Right lung (tissue), 2 donors: ENCODE measurements at regions not wholly inside any gene's neighbourhood (a gene's known extent, or its start where the extent isn't known, plus 50 kb on each side); places are given as distances from the start of the nearest gene placed in this dataset.

Experiments used
- DNase-seq, 2 donors: peaks; one replicate each; pipeline ENCODE4 v3.0.0-alpha.2; 2013

DNA sequence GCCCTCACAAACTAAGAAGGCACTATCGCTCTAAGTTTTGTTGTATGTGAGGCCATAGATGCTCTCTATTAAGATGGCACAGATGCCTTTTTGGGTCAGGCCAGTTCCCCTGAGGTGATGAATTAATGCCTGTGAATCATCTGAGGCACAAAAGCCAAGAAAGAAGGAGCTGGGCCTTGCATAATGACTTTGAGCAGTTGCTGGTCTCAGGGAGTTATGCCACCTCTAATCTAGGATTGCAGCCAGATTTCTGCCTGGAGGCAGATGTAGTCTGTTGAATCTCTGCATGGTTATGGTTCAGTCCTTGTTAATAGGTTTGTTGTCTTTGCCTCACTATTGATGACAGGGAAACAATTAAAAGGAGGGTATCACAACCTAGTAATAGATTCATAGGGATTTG is 168.1 kb upstream of the CHRM3 start:
- DNase-seq = no peak

GRCh38 chr1:239212811-239213220 is 173.6 kb upstream of the CHRM3 start:
- DNase-seq = no peak

DNA sequence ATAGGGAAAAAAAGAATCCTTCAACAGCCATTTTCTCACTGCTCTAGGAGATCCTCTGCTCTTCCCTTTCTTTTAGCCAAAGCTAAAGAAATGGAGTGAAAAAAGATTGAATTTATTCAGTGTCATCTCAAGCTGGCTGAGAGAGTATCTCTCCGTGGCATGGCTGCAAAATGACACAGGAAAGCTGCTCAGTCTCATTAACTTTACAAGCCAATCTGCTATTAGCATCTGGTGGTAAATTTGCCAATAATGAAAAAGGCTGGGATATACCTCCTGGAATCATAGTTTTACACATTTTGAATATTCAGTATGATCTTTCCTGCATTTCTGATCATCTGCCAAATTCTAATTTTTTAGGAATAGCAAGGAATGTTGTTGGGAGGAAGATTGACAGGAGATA is 176.8 kb upstream of the CHRM3 start:
- DNase-seq = no peak

DNA sequence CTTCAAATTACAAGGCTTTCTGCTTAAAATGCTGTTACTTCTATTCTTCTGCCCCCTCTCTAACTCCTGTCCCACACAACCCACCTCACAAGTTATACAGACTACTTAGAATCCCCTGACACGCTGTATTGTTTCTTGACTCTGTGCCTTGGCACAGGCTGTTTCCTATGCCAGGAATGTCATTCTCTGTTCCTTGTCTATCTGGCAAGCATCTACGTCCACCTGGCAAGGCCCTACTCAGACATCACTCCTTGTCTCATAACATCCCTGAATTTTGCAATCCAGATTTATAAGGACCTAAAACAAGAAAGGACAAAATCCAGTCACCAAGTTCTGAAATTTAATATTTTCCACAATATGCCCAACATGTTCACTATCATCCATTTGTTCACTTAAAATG is 182.0 kb upstream of the CHRM3 start:
- DNase-seq = no peak

DNA sequence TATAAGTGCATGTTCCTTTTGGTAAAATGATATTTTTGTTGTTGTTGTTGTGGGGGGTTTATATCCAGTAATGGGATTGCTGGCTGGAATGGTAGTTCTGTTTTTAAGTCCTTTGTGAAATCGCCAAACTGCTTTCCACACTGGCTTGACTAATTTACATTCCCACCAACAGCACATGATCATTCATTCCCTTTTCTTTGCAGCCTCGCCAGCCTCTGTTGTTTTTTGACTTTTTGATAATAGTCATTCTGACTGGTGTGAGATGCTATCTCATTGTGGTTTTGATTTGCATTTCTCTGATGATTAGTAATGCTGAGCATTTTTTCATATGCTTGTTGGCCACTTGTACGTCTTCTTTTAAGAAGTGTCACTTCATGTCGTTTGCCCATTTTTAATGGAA is 188.5 kb upstream of the CHRM3 start:
- no peak for DNase-seq

DNA sequence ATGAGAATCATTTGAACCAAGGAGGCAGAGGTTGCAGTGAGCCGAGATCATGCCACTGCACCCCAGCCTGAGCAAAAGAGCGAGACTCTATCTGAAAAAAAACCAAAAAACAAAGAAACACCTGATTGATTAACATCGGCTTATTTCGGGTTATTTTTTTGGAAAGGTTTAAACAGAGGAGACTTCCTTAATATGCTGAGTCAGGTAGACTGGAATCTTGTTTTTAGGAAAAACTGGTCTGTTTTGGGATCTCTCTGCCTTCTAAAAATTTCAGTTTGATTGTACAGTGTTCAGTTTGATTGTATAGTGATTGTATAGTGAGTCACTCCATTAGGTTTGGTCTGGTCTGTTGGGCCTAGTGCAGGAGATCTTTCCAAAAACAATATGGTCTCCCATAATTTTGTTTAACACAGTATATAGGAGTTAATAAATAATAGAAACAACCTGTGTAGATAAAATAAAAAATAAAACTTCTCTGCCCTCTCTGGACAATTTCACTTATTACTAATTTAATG is 196.3 kb upstream of the CHRM3 start:
- DNase-seq = no peak

DNA sequence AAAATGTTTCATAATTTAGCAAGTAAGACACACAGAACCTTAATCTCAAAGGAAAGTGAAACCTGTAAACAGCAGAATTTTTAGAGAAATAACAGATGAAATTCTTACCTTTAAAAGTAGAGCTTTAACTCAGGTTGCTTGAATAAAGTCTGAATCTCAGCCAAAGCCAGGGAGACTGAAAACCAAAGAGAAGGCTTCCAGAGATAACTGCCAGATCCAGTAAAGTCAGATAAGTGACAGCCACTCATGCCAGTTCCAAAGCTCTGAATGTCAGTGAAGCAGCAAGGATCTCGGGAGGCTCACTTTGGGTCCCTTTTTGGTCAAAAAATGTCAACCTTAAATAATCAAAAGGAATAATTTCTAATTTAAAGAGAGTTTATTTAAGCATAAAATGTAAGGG is 199.9 kb upstream of the CHRM3 start:
- no peak for DNase-seq

- no peak for DNase-seq
Measured at GRCh38 chr1:239185245-239185619, 201.1 kb upstream of the CHRM3 start.

- DNase-seq = no peak
Measured at GRCh38 chr1:239184561-239185244, 201.7 kb upstream of the CHRM3 start.

GRCh38 chr1:239178961-239179360 is 207.4 kb upstream of the CHRM3 start:
- DNase-seq = no peak

DNA sequence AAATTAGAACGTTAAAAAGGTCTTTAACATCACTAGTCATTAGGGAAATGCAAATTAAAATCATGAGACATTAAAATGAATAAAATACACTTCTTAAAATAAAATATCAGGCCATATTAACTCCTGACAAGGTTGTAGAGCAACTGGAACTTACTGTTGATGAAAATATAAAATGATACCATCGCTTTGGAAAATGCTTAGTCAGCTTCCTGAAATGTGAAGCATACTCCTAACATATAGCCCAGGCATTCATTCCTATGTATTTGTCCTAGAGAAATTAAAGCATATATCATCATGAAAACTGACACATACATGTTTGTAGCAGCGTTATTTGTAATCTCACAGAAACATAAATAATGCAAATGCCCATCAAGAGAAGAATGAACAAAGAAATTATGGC is 211.5 kb upstream of the CHRM3 start:
- no peak for DNase-seq

DNA sequence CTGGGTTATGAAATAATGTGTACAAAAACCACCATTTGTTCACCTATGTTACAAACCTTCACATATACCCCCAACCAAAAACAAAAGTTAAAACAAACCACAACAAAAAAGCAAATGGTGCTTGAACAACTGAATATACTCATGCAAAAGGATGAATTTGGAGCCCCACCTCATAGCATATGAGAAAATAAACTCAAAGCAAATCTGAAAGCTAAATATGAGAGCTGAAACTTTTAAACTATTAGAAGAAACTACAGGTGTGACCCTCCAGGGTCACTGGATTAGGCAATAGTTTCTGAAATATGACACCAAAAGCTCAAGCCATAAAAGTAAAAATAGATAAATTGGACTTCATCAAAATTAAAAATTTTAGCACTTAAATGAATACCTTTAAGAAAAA is 215.5 kb upstream of the CHRM3 start:
- DNase-seq = no peak

- DNase-seq = no peak
Measured at GRCh38 chr1:239169276-239169675, 217.1 kb upstream of the CHRM3 start.

DNA sequence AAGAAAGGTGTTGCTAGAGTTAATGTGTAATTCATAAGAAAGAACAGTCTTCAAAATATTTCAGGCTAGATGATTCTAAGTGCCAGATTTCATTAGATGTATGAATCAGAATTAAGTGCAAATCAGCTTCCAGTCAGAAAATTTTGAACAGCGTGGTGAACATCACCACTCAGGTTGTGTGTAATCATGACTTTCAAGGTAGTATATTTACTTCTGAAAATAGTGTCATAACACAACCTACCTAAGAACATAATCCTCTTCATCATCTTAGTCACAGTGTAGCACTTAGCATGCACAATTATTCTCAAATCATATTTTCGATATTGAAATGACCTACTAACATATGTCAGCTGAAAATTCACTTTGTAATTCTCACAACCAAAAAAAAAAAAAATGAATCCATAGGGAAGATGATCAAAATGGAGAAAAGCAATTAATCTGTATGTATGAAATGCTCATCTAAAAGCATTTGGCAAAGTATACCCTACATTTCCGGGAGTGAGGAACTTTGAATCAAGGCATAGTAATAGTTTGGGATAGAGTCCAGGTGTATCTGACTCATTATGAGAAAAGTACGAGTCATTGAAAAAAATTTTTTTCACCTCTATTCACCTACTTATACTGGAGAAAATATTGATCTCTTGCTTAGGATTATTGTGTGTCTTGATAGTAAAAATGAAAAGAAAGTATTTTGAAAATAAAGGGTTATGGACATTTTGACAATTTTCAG is 221.8 kb upstream of the CHRM3 start:
- DNase-seq = no peak

- no peak for DNase-seq
Measured at GRCh38 chr1:239155466-239156091, 230.8 kb upstream of the CHRM3 start.

- DNase-seq = no peak
Measured at GRCh38 chr1:239151937-239152336, 234.4 kb upstream of the CHRM3 start.

DNA sequence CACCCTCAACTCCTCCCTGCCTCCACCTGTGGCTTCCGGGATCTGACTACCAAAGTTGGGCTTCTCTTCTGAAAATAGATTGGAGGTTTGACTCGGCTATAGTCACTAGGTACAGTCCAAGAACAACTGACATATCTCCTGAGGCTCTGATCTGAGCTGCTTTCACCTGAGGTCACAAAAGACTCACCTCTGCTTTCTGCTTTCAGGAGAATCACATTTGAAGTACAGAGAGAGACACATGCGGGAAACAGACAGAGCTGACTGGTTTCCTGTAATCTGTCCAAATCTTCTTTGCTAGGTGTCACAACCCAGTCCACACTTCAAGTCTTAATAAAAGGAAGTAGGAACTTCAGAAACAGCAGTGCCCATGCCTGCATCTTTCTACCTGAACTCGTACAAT is 245.4 kb upstream of the CHRM3 start:
- no peak for DNase-seq

- peak in 1 of 2 donors; percentile 1 for DNase-seq
Measured at GRCh38 chr1:239139801-239140200, 246.6 kb upstream of the CHRM3 start.

GRCh38 chr1:239128541-239128940 is 257.8 kb upstream of the CHRM3 start:
- DNase-seq = no peak

DNA sequence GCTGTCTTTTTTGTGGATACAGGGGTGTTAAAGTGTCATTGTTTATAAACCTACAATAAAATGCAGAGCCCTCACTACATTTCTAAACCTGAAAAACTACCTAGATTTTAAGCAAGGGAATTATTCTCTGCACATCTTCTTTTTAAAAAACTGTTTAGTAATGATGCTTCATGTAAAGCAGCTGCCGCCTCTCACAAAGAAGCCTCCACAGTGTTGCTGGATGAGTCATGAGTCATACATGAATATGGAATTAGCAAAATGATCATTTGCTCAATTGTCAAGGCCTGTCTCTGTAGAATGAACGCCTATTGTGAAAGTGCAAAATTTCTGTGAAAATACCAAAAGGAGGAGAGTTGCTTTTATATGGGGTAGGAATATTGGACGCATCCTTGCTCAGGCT is 259.5 kb upstream of the CHRM3 start:
- DNase-seq = no peak

GRCh38 chr1:239125893-239126292 is 260.5 kb upstream of the CHRM3 start:
- no peak for DNase-seq

DNA sequence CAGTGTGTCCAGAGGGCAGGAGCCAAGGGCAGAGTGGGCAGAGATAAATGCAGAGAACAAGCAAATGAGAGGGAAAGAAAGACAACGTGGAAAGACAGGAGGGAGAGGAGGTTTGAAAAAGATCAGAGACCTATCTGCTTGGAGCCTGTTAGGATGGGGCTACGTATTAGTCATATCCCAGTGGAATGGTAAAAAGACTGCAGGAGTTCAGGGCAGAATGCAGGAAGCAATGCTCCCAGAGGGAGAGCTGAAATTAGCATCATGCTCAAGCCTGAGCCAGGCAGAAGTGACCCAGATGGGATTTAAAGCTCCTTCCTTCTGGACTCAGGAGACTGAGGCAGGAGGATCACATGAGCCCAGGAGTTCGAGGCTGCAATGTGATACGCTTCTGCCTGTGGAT is 261.3 kb upstream of the CHRM3 start:
- DNase-seq = no peak

GRCh38 chr1:239123260-239123659 is 263.1 kb upstream of the CHRM3 start:
- DNase-seq = peak; percentile 4
